CD4-positive, alpha-beta T cell treated with Interleukin-2 at 100 ng/mL for 4 hours (primary cell): ENCODE measurements at regions not wholly inside any gene's neighbourhood (a gene's known extent, or its start where the extent isn't known, plus 50 kb on each side); places are given as distances from the start of the nearest gene placed in this dataset.

Experiments used
- DNase-seq: peaks from one replicate; pipeline ENCODE4 v3.0.0-alpha.2; 2020; ENCODE audit warnings: low spot score

- no peak for DNase-seq
Measured at GRCh38 chr5:116841734-116842133, 267.1 kb upstream of the SEMA6A start.

- no peak for DNase-seq
Measured at GRCh38 chr5:116838011-116838536, 263.5 kb upstream of the SEMA6A start.

DNA sequence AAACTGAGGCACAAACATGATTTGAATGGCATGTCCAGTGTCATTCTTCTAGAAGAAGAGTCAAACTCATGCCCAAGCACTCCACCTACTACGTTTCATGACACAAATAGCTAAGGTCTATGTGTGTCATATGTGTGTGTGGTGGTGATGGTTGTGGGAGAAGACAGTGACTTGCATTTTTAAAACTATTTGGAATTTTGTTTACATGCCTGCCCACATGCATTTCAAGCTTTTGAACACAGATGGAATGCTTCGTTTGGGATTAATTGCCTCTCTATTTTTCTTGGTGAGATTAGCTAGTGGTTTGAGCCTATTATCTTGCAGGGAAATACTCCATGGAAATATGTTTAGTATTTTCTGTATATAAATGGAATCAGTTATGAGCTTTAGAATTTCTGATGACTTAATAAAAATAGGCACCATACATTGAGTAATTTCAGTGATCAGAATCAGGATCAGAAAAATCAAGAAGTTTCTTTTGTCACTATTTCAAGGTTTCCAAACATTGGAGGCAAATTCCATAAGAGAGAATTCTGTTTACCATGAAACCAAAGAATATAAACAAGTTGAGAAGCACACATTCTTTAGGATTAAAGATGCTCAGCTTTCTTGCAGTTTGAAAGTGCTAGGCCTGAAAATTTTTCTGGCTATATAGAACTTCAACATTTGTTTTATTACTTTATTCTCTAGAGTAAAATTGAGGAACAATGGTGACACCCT is 260.3 kb upstream of the SEMA6A start:
- DNase-seq, result no peak

GRCh38 chr5:116830079-116830478 is 255.5 kb upstream of the SEMA6A start:
- DNase-seq, result no peak

GRCh38 chr5:116827078-116827477 is 252.5 kb upstream of the SEMA6A start:
- no peak for DNase-seq

DNA sequence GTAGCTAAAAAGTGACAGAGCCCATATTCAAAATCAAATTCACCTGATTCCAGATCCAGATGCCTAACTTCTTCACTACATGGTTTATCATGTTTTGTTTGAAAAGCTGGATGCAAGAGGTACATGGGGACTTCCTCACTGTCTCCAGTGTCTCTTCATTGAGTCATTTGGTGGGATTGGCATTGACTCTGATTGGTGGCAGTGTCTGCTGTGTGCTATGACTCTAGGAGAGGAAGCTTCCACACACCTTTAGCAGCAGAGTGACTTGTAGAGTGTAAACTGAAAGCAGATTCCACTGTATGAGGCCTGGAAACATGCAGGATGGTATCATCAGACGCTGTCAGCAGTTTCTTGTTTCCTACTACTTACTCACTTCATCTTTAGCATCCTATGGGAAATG is 250.9 kb upstream of the SEMA6A start:
- DNase-seq, result no peak

DNA sequence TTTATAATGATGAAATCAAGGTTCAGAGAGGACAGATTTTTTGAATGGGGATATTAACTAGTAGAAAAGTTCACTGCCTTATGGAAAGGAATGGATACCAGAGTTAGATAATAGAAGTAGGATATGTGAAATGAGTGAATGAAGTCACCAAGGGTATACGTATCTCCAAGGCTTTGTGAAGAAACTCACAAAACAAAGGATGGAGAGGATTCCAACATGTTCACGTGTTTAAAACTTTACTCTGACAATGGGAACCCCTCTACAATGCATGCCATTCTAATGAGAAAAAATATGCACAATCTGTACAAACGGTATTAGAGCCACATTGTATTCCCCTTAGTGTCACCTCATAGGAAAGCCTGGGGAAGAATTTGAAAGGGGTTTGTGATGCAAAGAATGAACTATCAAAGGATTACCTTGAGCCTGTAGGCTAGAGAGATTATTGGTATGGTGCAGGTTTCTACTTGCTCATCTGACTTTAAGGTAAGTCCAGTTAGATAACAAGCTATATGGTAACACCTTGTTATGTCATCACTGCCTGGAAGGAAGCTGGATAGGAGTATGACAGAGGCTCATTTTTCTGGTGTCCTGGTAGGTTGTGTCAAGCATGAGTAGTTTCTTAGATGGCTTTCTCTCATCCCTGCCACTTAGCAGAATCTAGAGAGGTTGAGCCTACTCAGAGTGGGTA is 250.3 kb upstream of the SEMA6A start:
- no peak for DNase-seq

GRCh38 chr5:116814626-116815385 is 240.2 kb upstream of the SEMA6A start:
- no peak for DNase-seq

- no peak for DNase-seq
Measured at GRCh38 chr5:116813906-116814305, 239.3 kb upstream of the SEMA6A start.

GRCh38 chr5:116813356-116813755 is 238.7 kb upstream of the SEMA6A start:
- no peak for DNase-seq

DNA sequence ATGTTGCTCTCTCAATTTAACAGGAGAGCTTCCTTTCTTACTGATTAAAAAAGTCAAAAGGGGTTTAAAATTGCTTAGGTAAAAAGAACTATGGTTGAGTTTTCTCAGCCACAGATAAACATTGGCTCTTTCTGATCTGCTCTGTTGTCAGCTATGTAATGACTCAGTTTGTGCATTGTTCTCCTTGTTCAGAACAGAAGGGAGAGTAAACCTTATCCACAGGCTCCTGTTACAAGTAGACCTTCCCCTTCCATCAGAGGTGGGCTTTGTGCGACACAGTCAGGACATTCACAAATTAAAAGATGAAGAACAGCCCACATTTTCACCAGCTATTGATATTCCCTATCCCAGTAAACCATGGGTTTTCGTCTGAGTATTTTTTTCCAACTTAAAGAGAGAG is 236.3 kb upstream of the SEMA6A start:
- no peak for DNase-seq

DNA sequence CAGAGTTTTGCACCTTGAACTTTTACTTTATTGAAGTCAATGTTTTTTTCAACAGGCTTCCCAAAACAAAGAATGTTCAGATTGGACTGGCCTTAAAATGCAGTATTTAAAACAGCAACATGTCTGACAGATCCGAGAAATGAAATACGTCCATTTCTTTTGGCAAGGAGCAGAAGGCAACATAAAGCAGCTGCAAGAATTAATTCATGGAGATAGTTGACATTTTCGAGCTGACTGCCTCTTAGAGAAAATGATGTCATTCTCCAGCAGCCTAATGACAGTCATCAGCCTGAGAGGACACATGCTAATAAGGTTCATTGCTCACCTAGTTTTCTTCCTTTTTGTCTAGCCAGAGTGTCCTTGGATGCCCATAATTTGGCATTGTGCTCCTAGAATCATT is 232.2 kb upstream of the SEMA6A start:
- no peak for DNase-seq

- no peak for DNase-seq
Measured at GRCh38 chr5:116799401-116799800, 224.8 kb upstream of the SEMA6A start.

GRCh38 chr5:116795189-116795588 is 220.6 kb upstream of the SEMA6A start:
- DNase-seq, result no peak

DNA sequence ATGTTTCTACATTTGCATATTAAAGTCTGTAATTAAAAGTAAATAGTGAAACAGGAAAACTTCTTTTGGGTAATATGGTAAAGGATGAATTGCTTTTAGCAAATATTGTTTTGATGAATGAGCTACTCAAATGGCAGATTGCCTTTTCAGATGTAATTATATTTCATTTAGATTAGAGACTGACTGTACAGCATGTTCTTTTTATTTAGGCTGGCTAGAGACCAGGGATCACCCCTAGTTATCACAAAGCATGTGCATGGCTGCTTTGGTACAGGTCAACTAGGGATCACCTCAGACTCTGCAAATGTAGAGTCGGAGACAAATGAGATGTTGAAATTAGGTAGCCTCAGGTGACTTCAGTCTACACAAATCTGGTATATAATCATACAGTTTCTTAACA is 214.9 kb upstream of the SEMA6A start:
- DNase-seq, result no peak

GRCh38 chr5:116788851-116789403 is 214.3 kb upstream of the SEMA6A start:
- no peak for DNase-seq

DNA sequence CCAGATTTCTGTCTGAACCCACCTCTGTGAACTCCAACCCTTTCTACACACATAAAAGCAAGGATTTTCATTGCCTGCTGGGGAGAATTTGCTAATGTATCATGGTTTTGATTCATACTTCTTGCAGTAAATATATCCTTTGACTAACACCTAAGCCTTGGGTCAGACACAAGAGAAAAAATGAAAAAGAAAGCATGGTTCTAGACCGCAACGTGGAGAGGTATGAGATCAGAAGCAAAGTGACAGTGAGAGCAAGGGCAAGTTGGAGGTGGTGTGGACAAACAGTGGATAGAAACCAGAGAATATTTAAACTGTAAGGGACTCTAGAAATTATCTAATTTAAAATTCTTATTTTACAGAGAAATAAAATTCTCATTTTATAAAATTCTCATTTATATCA is 212.9 kb upstream of the SEMA6A start:
- no peak for DNase-seq

DNA sequence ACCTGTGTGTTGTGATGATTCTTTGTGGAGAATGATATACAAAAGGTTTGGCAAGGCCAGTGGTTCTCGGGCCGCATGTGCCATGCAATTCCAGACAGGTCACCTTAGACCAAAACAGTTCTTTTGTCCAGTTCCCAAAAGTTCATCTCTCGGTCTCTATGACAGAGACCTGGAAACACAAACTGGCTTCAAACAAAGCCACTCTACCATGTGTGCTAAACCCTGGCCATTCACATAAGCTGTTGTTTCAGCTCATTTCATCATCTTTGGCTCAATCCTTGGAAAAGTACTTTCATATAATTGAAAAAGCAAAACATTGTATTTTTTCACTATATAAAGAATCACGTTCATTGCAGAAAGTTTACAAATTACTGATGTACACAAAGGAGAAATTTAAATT is 210.5 kb upstream of the SEMA6A start:
- DNase-seq, result no peak

- no peak for DNase-seq
Measured at GRCh38 chr5:116779846-116780245, 205.2 kb upstream of the SEMA6A start.

GRCh38 chr5:116778651-116779280 is 204.1 kb upstream of the SEMA6A start:
- no peak for DNase-seq

DNA sequence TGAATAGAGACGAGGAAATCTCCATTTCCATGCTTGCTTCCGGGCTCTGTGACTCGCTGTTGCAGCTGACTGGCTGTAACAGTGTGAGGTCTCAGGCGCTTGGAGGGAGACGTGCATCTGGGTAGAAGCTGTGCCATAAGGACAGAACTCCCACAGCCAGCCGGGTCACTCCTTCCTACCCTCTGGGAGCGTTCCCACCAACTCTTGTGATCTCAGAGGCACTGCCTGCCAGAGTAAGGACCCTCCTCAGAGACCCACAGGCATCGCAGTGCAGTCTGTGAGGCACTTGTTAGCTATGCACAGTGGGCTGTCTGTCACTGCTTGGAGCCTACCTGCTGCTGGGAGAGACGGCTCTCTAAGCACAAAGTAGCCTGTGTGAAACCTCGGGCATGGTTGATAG is 203.4 kb upstream of the SEMA6A start:
- no peak for DNase-seq

DNA sequence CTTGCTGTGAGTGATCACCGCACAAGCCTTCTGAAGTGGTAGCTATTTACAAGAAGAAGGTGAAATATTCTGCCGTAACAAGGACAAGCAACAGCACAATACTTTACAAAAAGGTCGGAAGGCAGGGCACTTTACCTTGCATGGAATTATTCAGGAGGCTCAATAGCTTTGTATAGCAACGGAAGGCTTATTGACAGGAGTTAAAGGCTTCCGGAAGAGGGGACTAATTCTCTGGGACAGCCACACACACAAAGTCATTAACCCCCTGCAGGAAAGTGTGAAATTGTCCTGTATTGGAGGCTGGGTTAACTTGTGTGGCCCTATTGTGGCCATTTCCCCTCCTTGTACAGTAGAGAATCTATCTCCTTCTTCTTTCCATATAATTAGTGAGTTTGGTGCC is 199.3 kb upstream of the SEMA6A start:
- DNase-seq, result no peak
